AG09319 (cell line): ENCODE measurements at regions not wholly inside any gene's neighbourhood (a gene's known extent, or its start where the extent isn't known, plus 50 kb on each side); places are given as distances from the start of the nearest gene placed in this dataset.

ENCODE experiments used
- DNase-seq: peaks from one replicate; pipeline ENCODE4 v3.0.0-alpha.2; 2010; ENCODE audit warnings: low read depth; ENCODE audit errors: extremely low read depth
- CTCF ChIP-seq: IDR thresholded peaks from 2 replicates; pipeline ENCODE4 v1.5.1; 2011; ENCODE audit warnings: low read depth, mild to moderate bottlenecking, inconsistent platforms, low read length, moderate library complexity

GRCh38 chr12:111138016-111138415 lies 217.6 kb upstream of the MYL2 start:
- DNase-seq = no peak
- TF ChIP-seq CTCF = no peak

GRCh38 chr12:111135293-111135832 lies 215.0 kb upstream of the MYL2 start:
- DNase-seq = no peak
- no peak for TF ChIP-seq CTCF

- DNase-seq = no peak
- no peak for TF ChIP-seq CTCF
These were observed 210.0 kb upstream of the MYL2 start for GRCh38 chr12:111130336-111130735.

GRCh38 chr12:111129149-111129767 lies 208.9 kb upstream of the MYL2 start:
- DNase-seq = no peak
- no peak for TF ChIP-seq CTCF

- no peak for DNase-seq
- TF ChIP-seq CTCF = no peak
These were observed 206.0 kb upstream of the MYL2 start for GRCh38 chr12:111126331-111126730.

- no peak for TF ChIP-seq CTCF
- no peak for DNase-seq
These were observed 203.8 kb upstream of the MYL2 start for GRCh38 chr12:111124183-111124582.

GRCh38 chr12:111123390-111123789 lies 203.0 kb upstream of the MYL2 start:
- DNase-seq = no peak
- TF ChIP-seq CTCF = no peak
